GM21526 (cell line): ENCODE measurements at regions not wholly inside any gene's neighbourhood (a gene's known extent, or its start where the extent isn't known, plus 50 kb on each side); places are given as distances from the start of the nearest gene placed in this dataset.

Experiments used
- ATAC-seq: cut with Tn5 transposase; IDR thresholded peaks from one replicate; pipeline ENCODE4 v1.9.1; 2021; ENCODE audit warnings: moderate library complexity; ENCODE audit not compliant: unreplicated experiment, low FRiP score

GRCh38 chr4:144451766-144452450, 194.0 kb upstream of the HHIP start:
- ATAC-seq: no peak

GRCh38 chr4:144456196-144456595, 189.8 kb upstream of the HHIP start:
- ATAC-seq: no peak

- ATAC-seq: no peak
These were observed 184.1 kb upstream of the HHIP start for GRCh38 chr4:144461906-144462305.

- ATAC-seq: no peak
These were observed 182.7 kb upstream of the HHIP start for GRCh38 chr4:144463236-144463635.

- ATAC-seq: no peak
These were observed 182.1 kb upstream of the HHIP start for GRCh38 chr4:144463896-144464295.

GRCh38 chr4:144465546-144465945, 180.4 kb upstream of the HHIP start:
- ATAC-seq: no peak

GRCh38 chr4:144480068-144480467, 165.9 kb upstream of the HHIP start:
- no peak for ATAC-seq

- no peak for ATAC-seq
These were observed 156.1 kb upstream of the HHIP start for GRCh38 chr4:144489831-144490230.

- ATAC-seq: no peak
These were observed 151.7 kb upstream of the HHIP start for GRCh38 chr4:144494280-144494679.

- ATAC-seq: no peak
These were observed 150.0 kb upstream of the HHIP start for GRCh38 chr4:144495944-144496343.

- peak; percentile 86 for ATAC-seq
These were observed 146.2 kb upstream of the HHIP start for GRCh38 chr4:144499777-144500176.

- ATAC-seq: no peak
These were observed 144.7 kb upstream of the HHIP start for GRCh38 chr4:144501231-144501780.

- no peak for ATAC-seq
These were observed 141.1 kb upstream of the HHIP start for GRCh38 chr4:144504883-144505282.

GRCh38 chr4:144507311-144508101, 138.4 kb upstream of the HHIP start:
- no peak for ATAC-seq

GRCh38 chr4:144509088-144510015, 136.6 kb upstream of the HHIP start:
- ATAC-seq: no peak

GRCh38 chr4:144514736-144515135, 131.2 kb upstream of the HHIP start:
- ATAC-seq: no peak

GRCh38 chr4:144518181-144518895, 127.6 kb upstream of the HHIP start:
- no peak for ATAC-seq

GRCh38 chr4:144531841-144532240, 114.1 kb upstream of the HHIP start:
- no peak for ATAC-seq

GRCh38 chr4:144547678-144548298, 98.2 kb upstream of the HHIP start:
- ATAC-seq: peak; percentile 100

- no peak for ATAC-seq
These were observed 89.3 kb upstream of the HHIP start for GRCh38 chr4:144556636-144557035.
